ENCODE measurements at regions not wholly inside any gene's neighbourhood (a gene's known extent, or its start where the extent isn't known, plus 50 kb on each side); places are given as distances from the start of the nearest gene placed in this dataset.
A peak's percentile ranks its signal among the peaks of the same experiment; 100 is the strongest.
"Not testable (repeated sequence)": the region's sequence is repeated elsewhere in the genome, so short reads cannot be mapped to it uniquely, and the experiment has no call there.

GRCh38 chr6:141562851-141563763, 569.6 kb upstream of the GJE1 start:
- no peak for DNase-seq

- no peak for DNase-seq
Measured at GRCh38 chr6:141562186-141562811, 570.4 kb upstream of the GJE1 start.

- DNase-seq = no peak
Measured at GRCh38 chr6:141561154-141561553, 571.6 kb upstream of the GJE1 start.

GRCh38 chr6:141552463-141552862, 580.3 kb upstream of the GJE1 start:
- DNase-seq = peak; percentile 44

GRCh38 chr6:141552031-141552430, 580.7 kb upstream of the GJE1 start:
- DNase-seq = no peak

GRCh38 chr6:141551318-141551717, 581.4 kb upstream of the GJE1 start:
- no peak for DNase-seq

- no peak for DNase-seq
Measured at GRCh38 chr6:141550471-141550870, 582.3 kb upstream of the GJE1 start.

- DNase-seq = no peak
Measured at GRCh38 chr6:141548966-141549365, 583.8 kb upstream of the GJE1 start.

- no peak for DNase-seq
Measured at GRCh38 chr6:141541581-141542324, 591.0 kb upstream of the GJE1 start.

GRCh38 chr6:141540207-141540606, 592.5 kb upstream of the GJE1 start:
- no peak for DNase-seq

GRCh38 chr6:141539617-141540016, 593.1 kb upstream of the GJE1 start:
- DNase-seq = no peak

- no peak for DNase-seq
Measured at GRCh38 chr6:141532211-141532610, 600.5 kb upstream of the GJE1 start.

- DNase-seq = no peak
Measured at GRCh38 chr6:141531040-141531439, 601.7 kb upstream of the GJE1 start.

- DNase-seq = no peak
Measured at GRCh38 chr6:141528596-141528995, 604.1 kb upstream of the GJE1 start.

- DNase-seq = no peak
Measured at GRCh38 chr6:141526985-141527384, 605.7 kb upstream of the GJE1 start.

- DNase-seq = no peak
Measured at GRCh38 chr6:141521440-141521839, 611.3 kb upstream of the GJE1 start.

- DNase-seq = no peak
Measured at GRCh38 chr6:141513830-141514229, 618.9 kb upstream of the GJE1 start.

GRCh38 chr6:141510803-141511202, 621.9 kb upstream of the GJE1 start:
- DNase-seq = no peak

GRCh38 chr6:141506062-141506461, 626.7 kb upstream of the GJE1 start:
- not testable (repeated sequence) for DNase-seq

- DNase-seq = not testable (repeated sequence)
Measured at GRCh38 chr6:141504318-141504717, 628.4 kb upstream of the GJE1 start.

- no peak for DNase-seq
Measured at GRCh38 chr6:141501616-141502015, 631.1 kb upstream of the GJE1 start.

- DNase-seq = no peak
Measured at GRCh38 chr6:141498977-141499376, 633.7 kb upstream of the GJE1 start.

- DNase-seq = no peak
Measured at GRCh38 chr6:141492521-141493284, 640.0 kb upstream of the GJE1 start.
